Stimulated activated CD4-positive, alpha-beta T cell treated with anti-CD3 and anti-CD28 coated beads, Interleukin-12 subunit alpha, Interleukin-12 subunit beta, amount 100 ng/mL, for 4 hours (primary cell): ENCODE measurements at regions not wholly inside any gene's neighbourhood (a gene's known extent, or its start where the extent isn't known, plus 50 kb on each side); places are given as distances from the start of the nearest gene placed in this dataset.
"Not testable (repeated sequence)": the region's sequence is repeated elsewhere in the genome, so short reads cannot be mapped to it uniquely, and the experiment has no call there.

Source experiments
- DNase-seq: peaks from one replicate; pipeline ENCODE4 v3.0.0-alpha.2; 2020

DNA sequence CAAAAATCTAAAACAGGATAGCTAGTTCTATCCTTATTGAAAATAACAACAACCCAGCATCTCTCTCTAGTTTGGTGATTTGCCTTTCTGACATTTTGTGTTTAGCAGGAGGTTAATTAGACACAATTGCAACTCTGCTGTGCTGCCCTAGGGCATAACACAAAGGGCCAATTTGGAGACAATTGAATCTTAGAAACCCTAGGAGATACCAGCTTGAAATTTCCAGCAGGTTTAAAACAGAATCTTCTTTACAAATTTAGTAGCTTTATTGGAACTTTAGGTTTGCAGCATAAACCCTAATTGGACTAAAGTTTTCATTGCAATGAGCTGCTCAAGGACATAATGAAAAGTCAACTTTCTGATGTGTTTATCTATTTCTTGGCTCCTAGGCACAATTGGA, 166.7 kb upstream of the FER start:
- DNase-seq, result no peak

DNA sequence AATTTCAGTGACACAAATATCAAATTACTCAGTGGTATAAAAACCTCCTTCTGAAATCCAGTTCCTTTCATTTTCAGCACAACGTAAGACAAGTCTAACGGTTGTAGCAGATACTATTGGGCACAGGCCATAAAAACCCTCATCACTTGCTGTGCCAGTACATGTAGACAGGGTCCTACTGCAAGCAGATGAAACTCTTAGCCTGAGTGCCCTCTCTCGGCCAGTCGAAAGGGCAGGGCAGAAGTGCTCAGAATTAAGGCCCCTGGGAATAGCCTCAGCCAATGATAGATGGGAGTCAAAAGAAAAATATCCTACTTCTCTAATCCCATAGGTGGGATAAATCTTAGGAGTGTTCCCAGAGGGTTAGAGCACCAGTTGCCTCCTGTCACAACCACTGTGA, 168.5 kb upstream of the FER start:
- DNase-seq, result no peak

DNA sequence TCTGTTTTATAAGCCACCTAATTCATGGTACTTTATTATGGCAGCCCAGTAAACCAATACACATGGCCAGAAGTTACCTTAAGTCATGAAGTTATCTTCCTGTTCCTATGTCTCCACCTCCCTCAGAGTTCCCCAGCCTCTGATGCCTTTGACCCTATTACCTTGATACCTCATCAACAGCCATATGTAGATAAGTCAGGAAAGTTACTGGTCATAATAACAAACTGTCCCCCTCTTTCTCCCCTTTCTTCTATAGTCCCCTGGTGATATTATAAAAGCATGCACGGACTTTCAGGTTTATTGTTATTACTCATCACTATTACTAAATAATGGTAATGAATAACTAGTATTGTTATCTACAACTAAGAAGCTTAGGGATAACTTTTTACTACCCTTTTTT, 168.9 kb upstream of the FER start:
- no peak for DNase-seq

DNA sequence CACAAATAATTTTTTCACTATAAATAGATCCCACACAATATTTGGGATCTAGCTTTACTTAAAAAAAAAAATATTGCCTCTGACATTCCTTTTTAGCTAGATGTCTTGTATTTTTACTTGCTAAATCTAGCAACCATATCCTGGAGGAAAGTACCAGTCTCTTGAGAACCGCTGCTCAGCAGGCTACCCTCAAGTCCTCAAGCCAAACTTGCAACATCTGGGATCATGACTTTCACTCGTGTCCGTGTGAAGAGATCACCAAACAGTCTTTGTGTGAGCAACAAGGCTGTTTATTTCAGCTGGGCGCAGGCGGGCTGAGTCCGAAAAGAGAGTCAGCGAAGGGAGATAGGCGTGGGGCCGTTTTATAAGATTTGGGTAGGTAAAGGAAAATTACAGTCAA, 180.3 kb upstream of the FER start:
- DNase-seq, result no peak

DNA sequence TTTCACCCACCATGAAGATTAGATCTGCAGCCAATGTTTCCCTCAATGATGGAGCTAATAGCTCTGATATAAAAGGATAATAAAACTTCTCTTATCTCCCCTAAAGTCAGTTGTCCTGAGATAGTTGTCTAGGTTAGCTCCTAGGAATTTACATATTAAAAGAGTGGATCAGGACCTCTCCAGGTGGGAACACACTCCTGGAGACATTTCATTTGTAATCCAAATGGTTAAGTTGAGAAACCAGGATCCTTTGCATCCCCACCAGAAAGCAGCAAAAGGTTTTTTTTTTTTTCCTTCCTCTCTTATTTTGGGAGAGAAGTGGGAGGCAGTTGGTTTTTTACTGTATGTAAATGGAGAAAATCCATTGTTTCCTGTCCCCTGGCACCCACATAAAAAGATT, 182.5 kb upstream of the FBXL17 start:
- no peak for DNase-seq

DNA sequence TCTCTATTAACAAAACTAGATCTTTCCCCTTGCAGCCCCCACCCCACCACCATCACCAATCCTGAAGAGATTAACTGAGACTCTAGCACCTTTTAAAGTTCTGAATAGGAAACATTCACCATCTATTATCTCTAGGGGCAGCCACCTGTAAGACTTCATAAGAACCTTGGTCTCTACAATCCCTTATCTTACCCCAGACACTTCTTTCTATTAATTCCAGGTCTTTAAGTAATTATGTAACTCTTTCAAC, 180.2 kb upstream of the FBXL17 start:
- DNase-seq, result no peak

DNA sequence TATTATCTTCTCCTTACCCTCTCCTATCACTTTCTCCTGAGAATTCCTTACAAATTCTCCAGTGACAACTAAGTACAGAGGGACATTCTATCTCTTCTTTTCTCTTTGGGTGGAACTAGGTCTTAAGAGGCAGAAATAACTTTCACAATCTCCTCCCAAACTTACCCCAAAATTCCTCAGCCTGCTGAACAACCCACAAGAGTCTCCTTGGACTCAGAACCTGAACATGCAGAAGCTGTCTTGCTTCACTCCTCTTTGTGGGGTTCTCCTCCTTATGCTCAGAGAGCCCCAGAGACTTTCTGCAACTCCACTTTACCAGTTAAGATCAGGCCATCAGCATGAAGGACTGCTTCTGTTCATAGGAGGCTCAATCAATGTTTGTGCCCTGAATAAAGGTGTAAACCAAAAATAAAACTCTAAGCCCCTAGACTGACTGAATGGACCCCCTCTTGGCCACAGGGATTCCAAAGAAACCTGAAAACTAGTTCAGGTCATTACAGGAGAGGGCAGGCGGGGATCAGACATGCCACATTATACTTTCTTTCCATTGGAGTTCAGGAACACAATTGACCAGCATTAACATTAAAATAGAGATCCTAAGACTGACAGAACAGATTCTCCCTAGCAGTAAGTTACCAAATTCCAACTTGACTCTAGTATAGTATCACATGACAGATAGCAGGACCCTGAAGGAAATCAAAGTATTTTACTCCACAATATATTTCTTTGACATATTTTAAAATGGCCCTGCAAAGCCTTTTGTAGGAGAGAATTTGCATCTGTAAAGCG, 179.7 kb upstream of the FBXL17 start:
- no peak for DNase-seq

DNA sequence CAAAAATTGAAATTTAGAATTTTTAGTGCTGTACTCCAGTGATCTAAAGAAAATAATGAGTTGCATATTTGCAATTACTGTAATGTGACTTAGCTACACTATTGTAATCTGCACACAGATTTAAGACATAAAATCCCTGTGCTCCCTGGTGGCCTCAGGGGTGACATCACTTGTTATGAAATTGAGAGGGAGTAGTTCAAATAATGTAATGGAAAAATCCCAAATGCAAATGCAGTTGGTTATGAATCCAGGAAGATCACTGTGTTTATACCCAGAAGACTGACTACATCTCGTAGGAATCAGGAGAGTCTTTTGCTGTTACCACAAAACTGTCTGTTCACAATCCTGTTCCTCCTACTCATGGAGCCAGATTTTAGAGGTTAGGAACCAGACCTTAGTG, 178.7 kb upstream of the FBXL17 start:
- DNase-seq, result no peak

DNA sequence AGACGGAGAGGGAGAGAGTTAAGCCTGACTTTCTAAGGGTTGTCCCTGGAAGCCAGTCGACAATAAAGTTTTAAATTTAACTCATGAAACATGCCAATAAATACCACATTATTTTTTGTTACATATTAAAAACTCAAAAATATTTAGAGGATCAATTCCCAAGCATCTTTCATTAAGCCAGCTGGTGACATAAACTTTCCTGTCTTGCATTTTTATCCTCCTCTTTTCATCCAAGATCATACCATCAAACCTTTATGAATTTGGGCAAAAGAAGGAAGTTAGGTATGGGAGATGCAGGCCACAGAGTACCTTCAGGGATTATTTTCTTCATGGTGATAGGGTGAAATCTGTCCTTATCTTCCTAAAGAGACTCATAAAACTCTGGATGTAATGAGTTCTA, 178.3 kb upstream of the FBXL17 start:
- DNase-seq, result no peak

DNA sequence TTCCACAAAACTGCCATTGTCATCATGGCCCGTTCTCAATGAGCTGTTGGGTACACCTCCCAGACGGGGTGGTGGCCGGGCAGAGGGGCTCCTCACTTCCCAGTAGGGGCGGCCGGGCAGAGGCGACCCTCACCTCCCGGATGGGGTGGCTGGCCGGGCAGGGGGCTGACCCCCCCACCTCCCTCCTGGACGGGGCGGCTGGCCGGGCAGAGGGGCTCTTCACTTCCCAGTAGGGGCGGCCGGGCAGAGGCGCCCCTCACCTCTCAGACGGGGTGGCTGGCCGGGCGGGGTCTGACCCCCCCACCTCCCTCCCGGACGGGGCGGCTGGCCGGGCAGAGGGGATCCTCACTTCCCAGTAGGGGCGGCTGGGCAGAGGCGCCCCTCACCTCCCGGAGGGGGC, 176.9 kb upstream of the FBXL17 start:
- DNase-seq, result not testable (repeated sequence)

DNA sequence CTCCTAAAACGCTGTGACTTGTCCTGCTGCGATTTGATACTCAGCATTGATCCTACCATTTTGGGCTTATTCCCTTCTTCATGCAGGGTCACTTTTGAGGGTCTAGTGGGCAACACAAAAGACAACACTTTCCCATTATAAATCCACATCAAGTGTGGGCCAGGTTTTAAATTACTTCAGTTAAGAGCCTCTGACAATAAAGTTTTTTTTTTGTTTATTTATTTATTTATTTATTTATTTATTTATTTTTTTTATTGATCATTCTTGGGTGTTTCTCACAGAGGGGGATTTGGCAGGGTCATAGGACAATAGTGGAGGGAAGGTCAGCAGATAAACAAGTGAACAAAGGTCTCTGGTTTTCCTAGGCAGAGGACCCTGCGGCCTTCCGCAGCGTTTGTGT, 176.2 kb upstream of the FBXL17 start:
- not testable (repeated sequence) for DNase-seq

DNA sequence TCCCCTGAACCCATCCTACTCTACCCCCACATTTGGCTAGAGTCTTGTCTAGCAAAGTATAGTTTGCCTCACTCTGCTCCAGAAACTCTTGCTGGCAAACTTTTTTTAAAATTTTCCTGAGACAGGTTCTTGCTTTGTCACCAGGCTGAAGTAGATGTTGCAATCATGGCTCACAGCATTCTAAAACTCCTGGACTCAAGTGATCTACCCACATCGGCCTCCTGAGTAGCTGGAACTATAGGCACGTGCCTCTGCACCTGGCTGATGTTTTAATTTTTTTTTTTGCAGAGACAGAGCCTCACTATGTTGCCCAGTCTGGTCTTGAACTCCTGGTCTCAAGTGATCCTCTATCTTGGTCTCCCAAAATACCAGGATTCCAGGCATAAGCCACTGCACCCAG, 175.8 kb upstream of the FBXL17 start:
- no peak for DNase-seq

DNA sequence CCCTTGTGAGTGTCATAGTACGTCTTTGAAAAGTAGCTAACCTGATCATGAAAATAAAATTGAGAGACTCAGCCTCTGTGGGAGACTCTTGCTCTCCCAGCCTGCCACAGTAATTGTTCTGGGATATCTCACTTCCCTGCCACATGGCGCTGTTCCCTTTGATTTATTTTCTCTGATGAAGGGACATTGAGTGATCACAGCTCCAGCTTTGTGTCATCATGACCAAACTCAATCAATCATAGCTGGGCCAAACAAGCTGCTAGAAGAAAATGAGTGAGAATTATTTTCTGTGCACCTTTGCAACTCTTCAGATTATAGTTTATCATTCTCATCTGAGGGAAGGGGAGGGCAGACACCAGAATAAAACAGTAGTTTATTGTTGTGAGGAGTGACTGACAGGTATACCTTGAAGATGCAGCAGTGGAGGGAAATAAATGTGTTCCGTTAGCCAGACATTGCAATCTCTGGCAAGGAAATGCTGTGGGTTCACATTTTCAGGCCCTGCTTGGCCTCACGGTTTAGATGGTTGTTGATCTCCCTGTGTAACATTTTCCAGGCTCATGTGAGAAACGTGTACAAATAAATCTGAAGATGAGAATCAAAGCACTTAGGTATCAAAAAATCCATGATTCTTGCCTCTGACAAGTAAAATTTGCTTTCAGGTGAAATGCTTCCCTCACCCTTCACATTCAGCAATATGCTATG, 174.7 kb upstream of the FBXL17 start:
- no peak for DNase-seq

DNA sequence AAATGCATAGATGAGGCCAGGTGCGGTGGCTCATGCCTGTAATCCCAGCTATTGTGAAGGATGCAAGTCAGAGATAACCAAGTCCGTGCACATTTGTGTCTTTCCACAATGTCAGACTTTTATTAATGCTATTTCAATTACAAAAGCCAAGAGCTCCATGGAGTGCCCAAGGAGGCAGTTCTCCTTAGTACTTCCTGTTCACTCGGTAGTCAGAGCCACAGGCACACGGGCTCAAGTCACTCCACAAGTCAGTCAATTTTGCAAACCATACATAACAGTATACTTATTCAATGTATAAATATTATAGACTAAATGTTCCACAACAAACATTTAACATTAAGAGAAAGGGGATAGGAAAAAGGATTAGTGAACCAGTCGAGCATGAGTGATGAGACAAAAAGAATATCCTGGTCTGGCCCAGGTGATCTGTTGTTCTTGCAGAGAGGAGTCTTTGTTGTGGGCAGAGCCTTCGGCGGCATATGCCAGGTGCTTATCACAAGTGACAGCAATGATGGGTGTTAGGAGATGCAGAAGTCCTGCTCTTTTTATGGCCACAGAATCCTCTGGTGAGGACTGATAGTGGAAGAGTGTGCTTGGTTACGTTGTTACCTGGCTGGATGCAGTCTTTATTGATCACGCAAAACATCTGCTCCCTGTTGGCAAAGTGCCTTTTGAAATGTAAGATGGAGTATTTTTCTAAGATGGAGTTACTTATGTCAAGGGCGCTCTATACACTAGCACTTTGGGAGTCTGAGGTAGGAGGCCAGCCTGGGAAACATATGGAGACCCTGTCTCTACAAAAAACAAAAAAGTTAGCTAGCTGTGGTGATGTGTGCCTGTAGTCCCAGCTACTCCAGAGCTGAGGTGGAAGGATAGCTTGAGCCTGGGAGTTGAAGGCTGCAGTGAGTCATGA, 167.0 kb upstream of the FBXL17 start:
- no peak for DNase-seq

DNA sequence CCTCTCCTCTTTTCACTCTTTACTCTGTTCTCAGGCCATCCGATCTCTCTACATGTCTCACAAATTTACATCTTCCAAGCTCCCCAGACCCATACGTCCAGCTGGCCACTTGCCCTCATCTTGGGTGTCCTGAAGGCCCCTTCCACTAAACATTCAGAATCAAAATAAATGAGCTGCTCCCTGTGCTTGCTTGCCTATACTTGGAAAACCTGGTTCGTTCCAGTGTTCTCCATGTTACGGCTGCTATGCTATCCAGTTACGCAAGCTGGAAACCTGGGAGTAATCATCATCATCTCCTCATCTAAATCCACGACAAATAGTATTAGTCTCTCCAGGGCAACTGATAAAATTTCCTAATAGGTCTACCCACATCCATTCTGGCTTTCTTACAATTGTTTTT, 165.0 kb upstream of the FBXL17 start:
- no peak for DNase-seq

DNA sequence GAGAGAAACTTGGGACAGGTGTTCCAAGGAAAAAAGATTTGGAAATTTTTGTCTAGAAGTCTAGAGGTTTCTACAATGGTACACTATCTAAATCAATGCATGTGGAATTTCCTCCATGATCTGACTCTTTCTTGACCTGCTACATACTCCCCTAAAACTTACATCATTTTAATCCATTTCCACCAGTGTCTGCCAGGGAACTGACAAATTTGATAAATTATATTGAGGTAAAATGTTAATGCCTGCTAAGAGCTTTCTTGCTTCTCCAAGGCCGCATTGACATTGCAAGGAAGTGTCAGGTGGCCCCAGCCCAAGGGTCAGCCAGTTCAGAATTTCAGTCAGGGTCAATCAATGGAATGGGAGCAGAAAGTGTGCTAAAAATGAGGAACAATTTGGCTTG, 163.4 kb upstream of the FBXL17 start:
- DNase-seq, result no peak

DNA sequence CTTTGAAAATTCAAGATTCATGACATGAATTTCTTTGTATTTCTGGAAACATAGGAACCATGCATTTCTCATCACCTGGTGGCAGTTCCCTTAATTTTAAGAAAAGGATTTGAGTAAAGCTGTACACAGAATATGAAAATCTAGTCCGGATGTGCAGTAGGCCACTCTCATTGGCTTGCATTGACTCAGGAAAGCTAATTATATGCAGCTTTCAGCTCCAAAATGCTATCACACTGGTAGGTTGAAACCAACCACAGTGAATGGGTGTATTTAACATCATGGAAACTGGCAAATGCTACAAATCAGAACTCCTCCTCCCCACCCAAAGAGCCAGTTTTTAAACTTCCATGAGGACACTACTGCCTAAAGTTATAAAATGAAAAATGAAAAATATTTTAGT, 161.6 kb upstream of the FBXL17 start:
- no peak for DNase-seq

DNA sequence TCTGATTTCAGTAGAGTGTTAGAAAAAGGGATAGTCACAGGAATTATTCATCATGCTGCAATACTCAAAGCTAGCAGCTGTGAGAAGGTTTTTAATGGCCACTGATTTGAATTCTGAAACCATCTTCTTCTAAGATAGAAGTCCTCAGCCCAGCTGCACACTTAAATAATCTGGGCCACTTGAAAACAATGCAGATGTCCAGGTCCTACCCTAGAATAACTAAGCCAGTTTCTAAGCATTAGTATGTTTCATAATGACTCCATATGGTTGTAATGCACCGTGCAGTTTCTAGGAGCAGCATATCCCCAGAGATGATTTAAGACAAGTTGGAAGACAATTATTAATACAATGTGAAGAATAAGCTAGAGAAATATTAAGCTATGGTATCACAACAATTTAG, 159.9 kb upstream of the FBXL17 start:
- no peak for DNase-seq

DNA sequence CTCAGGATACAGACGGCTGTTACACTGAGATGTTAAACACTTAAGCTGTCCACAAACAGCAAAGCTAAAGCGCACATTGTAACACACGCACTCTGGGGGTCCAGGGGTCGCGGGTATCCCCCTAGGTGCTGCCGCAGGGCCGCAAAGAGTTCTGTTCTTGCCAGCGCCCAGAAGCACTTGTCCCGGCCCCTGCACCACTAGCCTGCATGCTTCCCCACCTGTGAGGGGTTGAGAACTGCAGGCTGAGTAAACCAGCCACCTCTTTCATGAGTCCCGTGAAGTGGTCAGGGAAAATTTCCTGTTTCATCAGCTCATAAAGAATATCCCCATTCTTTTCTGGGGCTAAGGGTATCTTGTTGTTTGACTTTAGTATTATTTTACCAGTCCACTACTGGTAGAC, 154.4 kb upstream of the FBXL17 start:
- DNase-seq, result no peak

DNA sequence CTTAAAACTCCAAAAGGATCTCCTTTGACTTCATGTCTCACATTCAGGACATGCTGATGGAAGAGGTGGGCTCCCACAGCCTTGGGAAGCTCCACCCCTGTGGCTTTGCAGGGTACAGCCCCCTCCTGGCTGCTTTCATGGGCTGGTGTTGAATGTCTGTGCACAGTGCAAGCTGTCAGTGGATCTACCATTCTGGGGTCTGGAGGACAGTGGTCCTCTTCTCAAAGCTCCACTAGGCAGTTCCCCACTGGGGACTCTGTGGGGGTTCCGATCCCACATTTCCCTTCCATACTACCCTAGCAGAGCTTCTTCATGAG, 150.2 kb upstream of the FBXL17 start:
- not testable (repeated sequence) for DNase-seq

DNA sequence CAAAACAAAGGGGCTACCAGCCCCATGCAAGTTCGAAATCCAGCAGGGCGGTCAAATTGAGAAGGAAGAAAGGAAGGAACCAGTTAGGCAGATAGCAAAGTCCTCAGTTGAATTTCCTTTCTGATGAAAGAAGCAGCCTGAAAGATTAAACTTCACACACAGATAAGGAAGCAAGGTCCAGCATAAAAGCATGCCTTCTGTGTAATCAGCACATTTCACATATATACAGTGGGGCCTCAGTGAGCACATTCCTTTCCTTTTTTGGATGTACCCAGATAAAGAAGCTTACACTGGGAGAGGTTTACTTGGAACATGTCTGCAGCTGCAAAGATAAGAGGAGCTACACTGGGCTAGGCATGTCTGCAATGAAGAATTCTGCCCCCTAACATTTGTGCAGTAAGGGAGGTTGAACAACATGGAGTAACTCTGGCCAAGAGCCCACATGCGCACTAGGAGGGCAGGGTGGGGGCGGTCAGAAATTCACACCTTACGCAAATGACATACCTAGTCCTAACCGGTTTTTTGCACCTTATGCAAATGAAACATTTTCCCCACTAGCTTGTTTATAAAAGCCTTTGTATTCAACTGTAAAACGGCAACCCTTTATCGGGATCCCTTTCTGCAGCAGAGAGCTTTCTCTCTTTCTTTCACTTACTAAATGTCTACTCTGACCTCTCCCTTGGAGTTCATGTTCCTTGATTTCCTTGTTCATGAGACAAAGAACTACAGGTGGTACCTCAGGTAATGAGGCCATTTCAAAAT, 149.7 kb upstream of the FBXL17 start:
- no peak for DNase-seq

DNA sequence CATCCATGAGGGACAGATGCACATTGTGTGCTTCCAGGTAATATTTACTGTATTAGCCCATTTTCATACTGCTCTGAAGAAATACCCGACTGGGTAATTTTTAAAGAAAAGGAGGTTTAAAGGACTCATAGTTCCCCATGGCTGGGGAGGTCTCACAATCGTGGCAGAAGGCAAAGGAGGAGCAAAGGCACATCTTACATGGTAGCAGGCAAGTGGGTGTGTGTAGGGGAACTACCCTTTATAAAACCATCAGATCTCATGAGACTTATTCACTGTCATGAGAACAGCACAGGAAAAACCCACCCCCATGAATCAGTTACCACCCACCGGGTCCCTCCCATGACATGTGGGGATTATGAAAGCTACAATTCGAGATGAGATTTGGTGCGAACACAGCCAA, 148.8 kb upstream of the FBXL17 start:
- no peak for DNase-seq

DNA sequence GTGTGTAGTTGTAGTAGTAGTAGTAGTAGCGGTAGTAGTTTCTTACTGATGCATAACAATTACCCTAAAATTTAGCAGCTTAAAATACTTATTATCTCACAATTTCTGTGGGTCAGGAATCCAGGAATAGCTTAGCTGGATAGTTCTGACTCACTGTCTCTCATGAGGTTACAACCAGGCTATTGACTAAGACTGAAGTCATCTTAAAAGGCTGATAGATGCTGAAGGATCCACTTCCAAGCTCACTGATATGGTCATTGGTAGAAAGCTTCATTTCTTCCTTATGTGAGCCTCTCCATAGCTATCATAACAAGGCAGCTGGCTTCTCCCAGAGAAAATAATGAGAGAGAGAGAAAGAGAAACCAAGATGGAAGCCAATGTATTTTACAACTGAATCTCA, 147.5 kb upstream of the FBXL17 start:
- no peak for DNase-seq

DNA sequence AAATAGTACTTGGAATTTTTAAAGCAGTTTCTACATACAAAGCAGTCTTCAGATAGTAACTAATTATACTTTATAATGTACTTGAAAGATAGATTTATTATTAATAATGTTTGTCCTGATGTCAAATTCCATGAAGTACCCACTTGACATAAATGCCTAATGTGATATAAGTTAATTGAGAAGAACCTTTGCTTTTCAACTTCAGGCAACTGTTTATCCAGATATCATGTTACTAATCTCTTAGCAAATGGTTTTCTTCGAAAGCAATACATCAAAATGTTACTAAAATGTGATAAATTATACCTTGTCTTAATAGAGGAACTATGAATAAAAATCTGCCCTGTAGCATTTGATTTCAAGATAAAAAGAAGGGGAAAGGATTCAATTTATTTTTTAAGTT, 146.8 kb upstream of the FBXL17 start:
- no peak for DNase-seq
